K562 (cell line): ENCODE measurements at regions not wholly inside any gene's neighbourhood (a gene's known extent, or its start where the extent isn't known, plus 50 kb on each side); places are given as distances from the start of the nearest gene placed in this dataset.

Experiments
- AFF4 ChIP-seq: sonication (generic); formaldehyde crosslinking; IDR thresholded peaks from 2 replicates; pipeline ENCODE4 v1.8.0; 2023; ENCODE audit warnings: mild to moderate bottlenecking, missing genetic modification reagents
- CEBPB ChIP-seq: fragments of 450-650 bp; IDR thresholded peaks from 2 replicates; pipeline ENCODE4 v1.6.1; 2016; ENCODE audit warnings: missing genetic modification characterization, missing compliant biosample characterization
- CEBPZ ChIP-seq: fragments of 150-350 bp; IDR thresholded peaks from 2 replicates; pipeline ENCODE4 v1.6.1; 2014; ENCODE audit warnings: low read depth, mild to moderate bottlenecking, low read length, borderline replicate concordance
- CHD2 ChIP-seq: IDR thresholded peaks from 2 replicates; pipeline ENCODE4 v1.6.1; 2011; ENCODE audit warnings: low read depth, low read length
- CTCF ChIP-seq, 3 experiments: IDR thresholded peaks in 2 of 3; conservative IDR thresholded peaks in 1 of 3; 2 replicates each; pipeline ENCODE4 v1.5.1; 2011 to 2012; ENCODE audit warnings: low read length in 3 of 3, mild to moderate bottlenecking in 3 of 3, control low read depth in 2 of 3, improper control_type of control experiment in 1 of 3, inconsistent platforms in 1 of 3, low read depth in 1 of 3, mixed read lengths in 1 of 3, moderate library complexity in 1 of 3; ENCODE audit not compliant: insufficient read depth in 2 of 3
- ETS1 ChIP-seq: conservative IDR thresholded peaks from 2 replicates; pipeline ENCODE4 v1.6.1; 2011; ENCODE audit warnings: low read depth, mild to moderate bottlenecking, low read length; ENCODE audit not compliant: control insufficient read depth
- NKRF ChIP-seq: fragments of 450-650 bp; IDR thresholded peaks from 2 replicates; pipeline ENCODE4 v1.6.1; 2016; ENCODE audit warnings: borderline replicate concordance
- POLR2A ChIP-seq: fragments of 450-650 bp; conservative IDR thresholded peaks from 2 replicates; pipeline ENCODE4 v1.6.1; 2016
- POLR2H ChIP-seq: IDR thresholded peaks from 2 replicates; pipeline ENCODE4 v1.6.1; 2016; ENCODE audit warnings: missing genetic modification characterization, low read depth, mild to moderate bottlenecking, control low read depth, missing compliant biosample characterization, moderate library complexity
- ZC3H11A ChIP-seq: IDR thresholded peaks from 2 replicates; pipeline ENCODE4 v1.6.1; 2012; ENCODE audit warnings: low read depth, low read length, improper control_type of control experiment
- ZKSCAN1 ChIP-seq: fragments of 150-350 bp; IDR thresholded peaks from 2 replicates; pipeline ENCODE4 v1.6.1; 2016; ENCODE audit warnings: low read depth, low read length
- ZNF197 ChIP-seq: fragments of 200-800 bp; sonication (Bioruptor generic); IDR thresholded peaks from 2 replicates; pipeline ENCODE4 v1.6.1; 2016; ENCODE audit warnings: low read depth, missing genetic modification characterization, missing compliant biosample characterization
- ZNF311 ChIP-seq: fragments of 250-450 bp; sonication (Bioruptor Pico); IDR thresholded peaks from 2 replicates; pipeline ENCODE4 v1.4.0; 2020; ENCODE audit warnings: mild to moderate bottlenecking, moderate library complexity

GRCh38 chr7:84274029-84274638, 79.5 kb upstream of the SEMA3A start:
- TF ChIP-seq CTCF (IDR thresholded peaks at IDR 0.05 in 2 of 3, conservative IDR thresholded peaks at IDR 0.05 in 1 of 3; ENCODE audit: insufficient read depth in 2 of 3, low read depth in 1 of 3, low read length in 3 of 3) (no peak), NKRF (no peak), AFF4 (CRISPR knock-in tag) (no peak), ZNF311 (CRISPR knock-in tag) (no peak), ZC3H11A (no peak), ETS1 (no peak), ZNF197 (CRISPR knock-in tag) (no peak), CHD2 (no peak), POLR2H (tag) (no peak), POLR2A (no peak), ZKSCAN1 (no peak), CEBPB (tag) (no peak), CEBPZ (no peak)
